IMR-90 (cell line): ENCODE measurements at regions not wholly inside any gene's neighbourhood (a gene's known extent, or its start where the extent isn't known, plus 50 kb on each side); places are given as distances from the start of the nearest gene placed in this dataset.

Experiments used
- ATAC-seq: fragments of 200-7000 bp; cut with Tn5 transposase; 2 replicates; pipeline ENCODE4 v1.9.1; 2020; ENCODE audit warnings: low read depth, mild to moderate bottlenecking, moderate library complexity
- BruUV-seq: library from RNA; stranded (reverse); fragments of 400-500 nt; replicated peaks from 2 replicates; lab custom pipeline; 2021; lab: Mats Ljungman, UMichigan
- CTCF ChIA-PET: fragments of 300-600 bp; formaldehyde crosslinking; extraction: SDS; loops from one replicate; lab custom pipeline; 2021; ENCODE audit warnings: antibody characterized with exemption; lab: Yijun Ruan, JAX
- POLR2A ChIA-PET: fragments of 300-600 bp; sonication (Branson Sonifier 250); formaldehyde crosslinking; loops from one replicate; lab custom pipeline; 2022; ENCODE audit warnings: antibody characterized with exemption; ENCODE audit not compliant: unreplicated experiment; lab: Charles Lee
- DNase-seq: peaks from one replicate; pipeline ENCODE4 v3.0.0; 2013
- H2AFZ ChIP-seq: replicated peaks from 2 replicates; pipeline ENCODE3; 2013; ENCODE audit warnings: low read length, mild to moderate bottlenecking; ENCODE audit not compliant: poor library complexity
- H2AK5ac ChIP-seq: 2 replicates; pipeline ENCODE4 v1.6.1; 2013; ENCODE audit warnings: low read depth, low read length, inconsistent platforms
- H2AK9ac ChIP-seq: replicated peaks from 2 replicates; pipeline ENCODE3; 2013; ENCODE audit warnings: mild to moderate bottlenecking, low read depth, low read length, moderate library complexity; ENCODE audit not compliant: poor library complexity
- H2BK120ac ChIP-seq: 2 replicates; pipeline ENCODE4 v1.6.1; 2013; ENCODE audit warnings: low read depth, low read length, inconsistent platforms
- H2BK15ac ChIP-seq: 3 replicates; pipeline ENCODE4 v1.6.1; 2013; ENCODE audit warnings: low read depth, low read length, inconsistent platforms
- H2BK20ac ChIP-seq: 2 replicates; pipeline ENCODE4 v1.6.1; 2013; ENCODE audit warnings: low read depth, mild to moderate bottlenecking, inconsistent platforms, low read length, moderate library complexity
- H2BK5ac ChIP-seq: 2 replicates; pipeline ENCODE4 v1.6.1; 2013; ENCODE audit warnings: mild to moderate bottlenecking, low read depth, low read length, inconsistent platforms; ENCODE audit not compliant: poor library complexity, severe bottlenecking
- H3K14ac ChIP-seq: replicated peaks from 2 replicates; pipeline ENCODE4 v1.6.1; 2013; ENCODE audit warnings: low read depth, low read length, inconsistent platforms
- H3K18ac ChIP-seq: 2 replicates; pipeline ENCODE4 v1.6.1; 2013; ENCODE audit warnings: low read depth, low read length, control low read depth
- H3K23ac ChIP-seq: 2 replicates; pipeline ENCODE4 v1.6.1; 2013; ENCODE audit warnings: low read depth, low read length, inconsistent platforms
- H3K27ac ChIP-seq: 2 replicates; pipeline ENCODE4 v1.5.1; 2013; ENCODE audit warnings: mild to moderate bottlenecking, control low read depth, low read length; ENCODE audit not compliant: insufficient read depth
- H3K27me3 ChIP-seq: 2 replicates; pipeline ENCODE4 v1.6.1; 2013; ENCODE audit warnings: low read length; ENCODE audit not compliant: control insufficient read depth, insufficient read depth
- H3K36me3 ChIP-seq: 2 replicates; pipeline ENCODE4 v1.6.1; 2013; ENCODE audit warnings: low read length, mixed read lengths; ENCODE audit not compliant: control insufficient read depth, insufficient read depth
- H3K4ac ChIP-seq: 2 replicates; pipeline ENCODE4 v1.6.1; 2013; ENCODE audit warnings: low read depth, low read length, inconsistent platforms
- H3K4me1 ChIP-seq: 2 replicates; pipeline ENCODE4 v1.6.1; 2013; ENCODE audit warnings: low read length, mixed read lengths; ENCODE audit not compliant: control insufficient read depth, insufficient read depth
- H3K4me2 ChIP-seq: 2 replicates; pipeline ENCODE4 v1.6.1; 2013; ENCODE audit warnings: low read depth, mild to moderate bottlenecking, control low read depth, low read length, moderate library complexity
- H3K4me3 ChIP-seq: 2 replicates; pipeline ENCODE4 v1.5.1; 2013; ENCODE audit warnings: low read depth, mild to moderate bottlenecking, control low read depth, low read length, moderate library complexity; ENCODE audit not compliant: insufficient read depth
- H3K56ac ChIP-seq: 2 replicates; pipeline ENCODE4 v1.6.1; 2013; ENCODE audit warnings: low read length, inconsistent platforms; ENCODE audit not compliant: insufficient read depth; ENCODE audit errors: extremely low read depth
- H3K79me1 ChIP-seq, 2 experiments: 2 replicates each; pipeline ENCODE4 v1.6.1; 2013; ENCODE audit warnings: low read length in 2 of 2, inconsistent platforms in 1 of 2, low read depth in 1 of 2
- H3K9ac ChIP-seq: 2 replicates; pipeline ENCODE4 v1.6.1; 2013; ENCODE audit warnings: low read depth, low read length, control low read depth
- H3K9me1 ChIP-seq: 2 replicates; pipeline ENCODE4 v1.6.1; 2013; ENCODE audit warnings: low read length, inconsistent platforms; ENCODE audit not compliant: insufficient read depth
- H3K9me3 ChIP-seq: 2 replicates; pipeline ENCODE4 v1.6.1; 2013; ENCODE audit warnings: low read length; ENCODE audit not compliant: control insufficient read depth, insufficient read depth
- H4K20me1 ChIP-seq: 2 replicates; pipeline ENCODE4 v1.6.1; 2013; ENCODE audit warnings: low read length, inconsistent platforms; ENCODE audit not compliant: insufficient read depth
- H4K5ac ChIP-seq: 2 replicates; pipeline ENCODE4 v1.6.1; 2013; ENCODE audit warnings: mild to moderate bottlenecking, low read depth, low read length, control low read depth
- H4K8ac ChIP-seq, 2 experiments: 2 replicates each; pipeline ENCODE4 v1.6.1; 2013; ENCODE audit warnings: low read depth in 2 of 2, low read length in 2 of 2, control low read depth in 1 of 2, inconsistent platforms in 1 of 2
- H4K91ac ChIP-seq: 2 replicates; pipeline ENCODE4 v1.6.1; 2013; ENCODE audit warnings: low read depth, low read length, inconsistent platforms; ENCODE audit not compliant: insufficient read depth
- CEBPB ChIP-seq: IDR thresholded peaks from 2 replicates; pipeline ENCODE4 v1.6.1; 2012; ENCODE audit warnings: low read depth, low read length, improper control_type of control experiment
- CTCF ChIP-seq: conservative IDR thresholded peaks from 2 replicates; pipeline ENCODE4 v1.5.1; 2012; ENCODE audit warnings: mild to moderate bottlenecking, low read depth, low read length, improper control_type of control experiment
- MAFK ChIP-seq: IDR thresholded peaks from 2 replicates; pipeline ENCODE4 v1.6.1; 2012; ENCODE audit warnings: low read depth, low read length, improper control_type of control experiment
- NFE2L2 ChIP-seq: fragments of 150-350 bp; IDR thresholded peaks from 2 replicates; pipeline ENCODE4 v1.6.1; 2016; ENCODE audit warnings: low read depth, mild to moderate bottlenecking, low read length
- POLR2A ChIP-seq: IDR thresholded peaks from 2 replicates; pipeline ENCODE4 v1.6.1; 2012; ENCODE audit warnings: mild to moderate bottlenecking, low read depth, low read length
- RCOR1 ChIP-seq: IDR thresholded peaks from 2 replicates; pipeline ENCODE4 v1.6.1; 2012; ENCODE audit warnings: mild to moderate bottlenecking, low read length, improper control_type of control experiment; ENCODE audit not compliant: insufficient replicate concordance
- WGBS, 2 experiments: methylation state at CpG; one replicate each; pipeline versions ENCODE4 v1.1.5 to v1.1.7; 2013; ENCODE audit warnings: missing lambda C conversion rate in 2 of 2; ENCODE audit not compliant: insufficient read length in 1 of 2; ENCODE audit errors: extremely low coverage in 2 of 2; 5-methylcytosine and 5-hydroxymethylcytosine counted together
- dilution Hi-C: fragments of 300-500 bp; cut with HindIII; formaldehyde crosslinking; loops from one replicate; pipeline ENCODE4 v1.14.3; 2018; ENCODE audit warnings: low sequenced_read_pairs; ENCODE audit not compliant: unreplicated experiment
- in situ Hi-C: fragments of 300-500 bp; cut with MboI; formaldehyde crosslinking; loops from 3 replicates; pipeline ENCODE4 v1.14.3; 2019; ENCODE audit warnings: low sequenced_read_pairs, inconsistent platforms, mixed read lengths
- intact Hi-C: fragments of 100-400 bp; cut with micrococcal nuclease; formaldehyde crosslinking; loops from 2 replicates; pipeline ENCODE4 v1.10.0; 2022
- TF ChIP-seq, protein P1 (sequence below): fragments of 150-350 bp; IDR thresholded peaks from 2 replicates; pipeline ENCODE4 v1.6.1; 2017; ENCODE audit warnings: mild to moderate bottlenecking, antibody characterized with exemption, low read length, low read depth
- TF ChIP-seq, protein P2 (sequence below): fragments of 150-350 bp; IDR thresholded peaks from 2 replicates; pipeline ENCODE4 v1.6.1; 2016; ENCODE audit warnings: low read depth, mild to moderate bottlenecking, low read length, moderate library complexity, borderline replicate concordance

DNA sequence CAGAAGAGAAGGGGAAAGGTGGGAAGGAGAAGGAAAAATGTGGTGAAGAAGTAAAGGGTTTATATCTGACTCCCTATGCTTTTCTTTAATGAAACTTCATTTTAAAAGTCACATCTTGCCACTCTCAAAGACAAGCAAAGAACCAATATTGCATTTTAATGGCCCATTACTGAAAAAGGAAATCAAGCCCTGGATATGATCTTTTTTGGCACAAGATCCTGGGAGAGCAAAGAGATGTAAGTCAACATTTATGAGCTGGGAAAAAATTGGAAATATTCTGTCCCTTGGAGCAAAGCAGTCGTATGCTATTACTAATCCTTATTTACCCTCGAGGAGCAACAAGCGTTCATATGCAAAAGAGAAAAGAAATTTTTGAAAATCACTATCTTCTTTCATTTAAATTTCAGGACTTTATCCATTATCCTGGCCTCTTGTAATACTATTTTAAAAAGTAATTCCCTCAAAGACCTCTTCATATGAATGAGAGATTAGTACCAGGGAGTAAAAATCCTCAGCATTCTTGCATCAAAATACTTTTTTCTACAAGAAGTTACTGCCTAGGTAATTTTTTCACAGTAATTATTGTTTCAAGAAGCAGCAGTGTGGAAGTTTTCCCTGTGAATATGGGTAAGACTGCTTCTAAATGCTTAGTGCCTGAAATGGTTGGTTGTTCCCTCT, 435.3 kb upstream of the PDZRN3 start:
- Histone ChIP-seq H4K91ac (no peak overlapping the region), H2AK5ac (no peak overlapping the region), H2AFZ (no peak overlapping the region), H4K8ac (no peak overlapping the region), H3K9me1 (no peaks in the 10 kb centered on the region), H3K4me1 (no peaks in the 10 kb centered on the region), H3K14ac (no peak overlapping the region), H3K27me3 (no peaks in the 10 kb centered on the region), H3K23ac (no peak overlapping the region), H3K4me2 (no peak overlapping the region), H2BK5ac (no peak overlapping the region), H3K9ac (no peak overlapping the region), H3K4me3 (no peak overlapping the region), H3K56ac (no peak overlapping the region), H4K5ac (no peak overlapping the region), H3K9me3 (no peaks in the 10 kb centered on the region), H4K20me1 (no peaks in the 10 kb centered on the region), H3K36me3 (no peaks in the 10 kb centered on the region), H2BK20ac (no peak overlapping the region), H3K79me1 (no peaks in the 10 kb centered on the region), H3K27ac (no peak overlapping the region), H2AK9ac (no peak overlapping the region), H2BK15ac (no peak overlapping the region), H3K18ac (no peak overlapping the region), H3K4ac (no peak overlapping the region), H2BK120ac (no peak overlapping the region)
- TF ChIP-seq POLR2A (no peak), CTCF (no peak), CEBPB (no peak), RCOR1 (no peak), NFE2L2 (no peak), MAFK (no peak)
- TF ChIP-seq, protein P1, sequence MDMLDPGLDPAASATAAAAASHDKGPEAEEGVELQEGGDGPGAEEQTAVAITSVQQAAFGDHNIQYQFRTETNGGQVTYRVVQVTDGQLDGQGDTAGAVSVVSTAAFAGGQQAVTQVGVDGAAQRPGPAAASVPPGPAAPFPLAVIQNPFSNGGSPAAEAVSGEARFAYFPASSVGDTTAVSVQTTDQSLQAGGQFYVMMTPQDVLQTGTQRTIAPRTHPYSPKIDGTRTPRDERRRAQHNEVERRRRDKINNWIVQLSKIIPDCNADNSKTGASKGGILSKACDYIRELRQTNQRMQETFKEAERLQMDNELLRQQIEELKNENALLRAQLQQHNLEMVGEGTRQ, result no peak
- TF ChIP-seq, protein P2, sequence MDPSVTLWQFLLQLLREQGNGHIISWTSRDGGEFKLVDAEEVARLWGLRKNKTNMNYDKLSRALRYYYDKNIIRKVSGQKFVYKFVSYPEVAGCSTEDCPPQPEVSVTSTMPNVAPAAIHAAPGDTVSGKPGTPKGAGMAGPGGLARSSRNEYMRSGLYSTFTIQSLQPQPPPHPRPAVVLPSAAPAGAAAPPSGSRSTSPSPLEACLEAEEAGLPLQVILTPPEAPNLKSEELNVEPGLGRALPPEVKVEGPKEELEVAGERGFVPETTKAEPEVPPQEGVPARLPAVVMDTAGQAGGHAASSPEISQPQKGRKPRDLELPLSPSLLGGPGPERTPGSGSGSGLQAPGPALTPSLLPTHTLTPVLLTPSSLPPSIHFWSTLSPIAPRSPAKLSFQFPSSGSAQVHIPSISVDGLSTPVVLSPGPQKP, result no peak
- dilution Hi-C loops (no loop called here), intact Hi-C loops (no loop called here), in situ Hi-C loops (no loop called here)
- POLR2A ChIA-PET, result no interaction called here
- WGBS, 2 experiments, result no CpG with 5 or more reads among the region's 3 CpGs
- no TSS peak for BruUV-seq
- ATAC-seq, result no peak
- CTCF ChIA-PET, result no interaction called here
- no peak for DNase-seq
